ENCODE measurements at regions not wholly inside any gene's neighbourhood (a gene's known extent, or its start where the extent isn't known, plus 50 kb on each side); places are given as distances from the start of the nearest gene placed in this dataset.

GRCh38 chr2:16212321-16212720, 272.0 kb downstream of the MYCN start:
- Histone ChIP-seq H3K27ac (ENCODE audit: low read depth in 1 of 2, low read length in 2 of 2) (no peak overlapping the region), H3K4me1 (ENCODE audit: control insufficient read depth in 4 of 4, insufficient read depth in 4 of 4, low read length in 3 of 4) (no peaks in the 10 kb centered on the region), H3K36me3 (ENCODE audit: control insufficient read depth in 4 of 4, insufficient read depth in 3 of 4, low read depth in 1 of 4, low read length in 3 of 4) (no peaks in the 10 kb centered on the region), H3K9ac (ENCODE audit: low read depth in 1 of 2, low read length in 2 of 2) (no peak overlapping the region), H3K27me3 (ENCODE audit: control insufficient read depth in 4 of 4, insufficient read depth in 4 of 4, low read length in 3 of 4) (no peaks in the 10 kb centered on the region), H3K4me3 (ENCODE audit: low read depth in 1 of 3, low read length in 3 of 3) (no peak overlapping the region), H3K9me3 (ENCODE audit: control insufficient read depth in 4 of 4, low read length in 3 of 4) (no peaks in the 10 kb centered on the region)
- WGBS, result 88% methylated on average over 6 of the region's 6 CpGs
- no peak for TF ChIP-seq YY1 (IDR thresholded peaks at IDR 0.05)
- no peak for TF ChIP-seq RXRA (IDR thresholded peaks at IDR 0.05)
- no peak for TF ChIP-seq RAD21 (IDR thresholded peaks at IDR 0.05)
- no peak for TF ChIP-seq GABPA (IDR thresholded peaks at IDR 0.05 in 1 of 2, conservative IDR thresholded peaks at IDR 0.05 in 1 of 2)
- no peak for DNase-seq (ENCODE audit: low spot score)

GRCh38 chr2:16211341-16211740, 271.0 kb downstream of the MYCN start:
- Histone ChIP-seq H3K27me3 (ENCODE audit: control insufficient read depth in 4 of 4, insufficient read depth in 4 of 4, low read length in 3 of 4) (no peaks in the 10 kb centered on the region), H3K4me3 (ENCODE audit: low read depth in 1 of 3, low read length in 3 of 3) (no peak overlapping the region), H3K36me3 (ENCODE audit: control insufficient read depth in 4 of 4, insufficient read depth in 3 of 4, low read depth in 1 of 4, low read length in 3 of 4) (no peaks in the 10 kb centered on the region), H3K9me3 (ENCODE audit: control insufficient read depth in 4 of 4, low read length in 3 of 4) (peaks cover 0 to 2% (median 0%) of the 10 kb centered on the region in 4 donors), H3K9ac (ENCODE audit: low read depth in 1 of 2, low read length in 2 of 2) (no peak overlapping the region), H3K4me1 (ENCODE audit: control insufficient read depth in 4 of 4, insufficient read depth in 4 of 4, low read length in 3 of 4) (no peaks in the 10 kb centered on the region), H3K27ac (ENCODE audit: low read depth in 1 of 2, low read length in 2 of 2) (no peak overlapping the region)
- DNase-seq (ENCODE audit: low spot score), result no peak
- 70% methylated on average over 4 of the region's 4 CpGs for WGBS
- TF ChIP-seq HNF4A (conservative IDR thresholded peaks at IDR 0.05) (no peak), HNF4G (IDR thresholded peaks at IDR 0.05) (no peak), TAF1 (conservative IDR thresholded peaks at IDR 0.05) (no peak), SP1 (IDR thresholded peaks at IDR 0.05) (no peak), RAD21 (IDR thresholded peaks at IDR 0.05) (no peak), JUND (IDR thresholded peaks at IDR 0.05) (no peak), FOXA1 (IDR thresholded peaks at IDR 0.05) (no peak), CTCF (IDR thresholded peaks at IDR 0.05; ENCODE audit: low read depth, low read length, missing input control) (no peak)

GRCh38 chr2:16210841-16211240, 270.5 kb downstream of the MYCN start:
- Histone ChIP-seq H3K9ac (ENCODE audit: low read depth in 1 of 2, low read length in 2 of 2) (no peak overlapping the region), H3K36me3 (ENCODE audit: control insufficient read depth in 4 of 4, insufficient read depth in 3 of 4, low read depth in 1 of 4, low read length in 3 of 4) (no peaks in the 10 kb centered on the region), H3K9me3 (ENCODE audit: control insufficient read depth in 4 of 4, low read length in 3 of 4) (peaks cover 0 to 2% (median 0%) of the 10 kb centered on the region in 4 donors), H3K4me3 (ENCODE audit: low read depth in 1 of 3, low read length in 3 of 3) (no peak overlapping the region), H3K27me3 (ENCODE audit: control insufficient read depth in 4 of 4, insufficient read depth in 4 of 4, low read length in 3 of 4) (no peaks in the 10 kb centered on the region), H3K4me1 (ENCODE audit: control insufficient read depth in 4 of 4, insufficient read depth in 4 of 4, low read length in 3 of 4) (no peaks in the 10 kb centered on the region), H3K27ac (ENCODE audit: low read depth in 1 of 2, low read length in 2 of 2) (no peak overlapping the region)
- WGBS, result 79% methylated on average over 2 of the region's 2 CpGs
- no peak for DNase-seq (ENCODE audit: low spot score)
- TF ChIP-seq REST (IDR thresholded peaks at IDR 0.05), result no peak
- no peak for TF ChIP-seq YY1 (IDR thresholded peaks at IDR 0.05)
- no peak for TF ChIP-seq TAF1 (conservative IDR thresholded peaks at IDR 0.05)
- TF ChIP-seq CTCF (IDR thresholded peaks at IDR 0.05; ENCODE audit: low read depth, low read length, missing input control), result no peak
- no peak for TF ChIP-seq SP1 (IDR thresholded peaks at IDR 0.05)
- TF ChIP-seq HNF4A (conservative IDR thresholded peaks at IDR 0.05), result no peak
- TF ChIP-seq FOXA1 (IDR thresholded peaks at IDR 0.05), result no peak
